ENCODE measurements at regions not wholly inside any gene's neighbourhood (a gene's known extent, or its start where the extent isn't known, plus 50 kb on each side); places are given as distances from the start of the nearest gene placed in this dataset.

GRCh38 chr6:170096803-170097504 is 193.9 kb downstream of the DLL1 start:
- TF ChIP-seq CTCF (conservative IDR thresholded peaks at IDR 0.05) = no peak
- no peak overlapping the region for H3K27ac ChIP-seq

GRCh38 chr6:170096191-170096802 is 194.6 kb downstream of the DLL1 start:
- no peak overlapping the region for H3K27ac ChIP-seq

GRCh38 chr6:170095273-170095981 is 195.5 kb downstream of the DLL1 start:
- no peak overlapping the region for H3K27ac ChIP-seq
- no peak for TF ChIP-seq CTCF (conservative IDR thresholded peaks at IDR 0.05)

More at GRCh38 chr6:170096191-170096802, 194.6 kb downstream of the DLL1 start:
- no peak for TF ChIP-seq CTCF (conservative IDR thresholded peaks at IDR 0.05)

GRCh38 chr6:170094686-170095272 is 196.1 kb downstream of the DLL1 start:
- no peak overlapping the region for H3K27ac ChIP-seq
- TF ChIP-seq CTCF (conservative IDR thresholded peaks at IDR 0.05) = no peak

GRCh38 chr6:170093658-170094596 is 197.0 kb downstream of the DLL1 start:
- no peak overlapping the region for H3K27ac ChIP-seq
- no peak for TF ChIP-seq CTCF (conservative IDR thresholded peaks at IDR 0.05)

GRCh38 chr6:170093276-170093657 is 197.6 kb downstream of the DLL1 start:
- H3K27ac ChIP-seq = no peak overlapping the region

More at GRCh38 chr6:170093276-170093657, 197.6 kb downstream of the DLL1 start:
- TF ChIP-seq CTCF (conservative IDR thresholded peaks at IDR 0.05) = no peak
